IMR-90 (cell line): ENCODE measurements at regions not wholly inside any gene's neighbourhood (a gene's known extent, or its start where the extent isn't known, plus 50 kb on each side); places are given as distances from the start of the nearest gene placed in this dataset.

Source experiments
- ATAC-seq: fragments of 200-7000 bp; cut with Tn5 transposase; 2 replicates; pipeline ENCODE4 v1.9.1; 2020; ENCODE audit warnings: low read depth, mild to moderate bottlenecking, moderate library complexity
- BruUV-seq: library from RNA; stranded (reverse); fragments of 400-500 nt; replicated peaks from 2 replicates; lab custom pipeline; 2021; lab: Mats Ljungman, UMichigan
- CTCF ChIA-PET: fragments of 300-600 bp; formaldehyde crosslinking; extraction: SDS; loops from one replicate; lab custom pipeline; 2021; ENCODE audit warnings: antibody characterized with exemption; lab: Yijun Ruan, JAX
- POLR2A ChIA-PET: fragments of 300-600 bp; sonication (Branson Sonifier 250); formaldehyde crosslinking; loops from one replicate; lab custom pipeline; 2022; ENCODE audit warnings: antibody characterized with exemption; ENCODE audit not compliant: unreplicated experiment; lab: Charles Lee
- DNase-seq: peaks from one replicate; pipeline ENCODE4 v3.0.0; 2013
- H2AFZ ChIP-seq: replicated peaks from 2 replicates; pipeline ENCODE3; 2013; ENCODE audit warnings: low read length, mild to moderate bottlenecking; ENCODE audit not compliant: poor library complexity
- H2AK5ac ChIP-seq: 2 replicates; pipeline ENCODE4 v1.6.1; 2013; ENCODE audit warnings: low read depth, low read length, inconsistent platforms
- H2AK9ac ChIP-seq: replicated peaks from 2 replicates; pipeline ENCODE3; 2013; ENCODE audit warnings: mild to moderate bottlenecking, low read depth, low read length, moderate library complexity; ENCODE audit not compliant: poor library complexity
- H2BK120ac ChIP-seq: 2 replicates; pipeline ENCODE4 v1.6.1; 2013; ENCODE audit warnings: low read depth, low read length, inconsistent platforms
- H2BK15ac ChIP-seq: 3 replicates; pipeline ENCODE4 v1.6.1; 2013; ENCODE audit warnings: low read depth, low read length, inconsistent platforms
- H2BK20ac ChIP-seq: 2 replicates; pipeline ENCODE4 v1.6.1; 2013; ENCODE audit warnings: low read depth, mild to moderate bottlenecking, inconsistent platforms, low read length, moderate library complexity
- H2BK5ac ChIP-seq: 2 replicates; pipeline ENCODE4 v1.6.1; 2013; ENCODE audit warnings: mild to moderate bottlenecking, low read depth, low read length, inconsistent platforms; ENCODE audit not compliant: poor library complexity, severe bottlenecking
- H3K14ac ChIP-seq: replicated peaks from 2 replicates; pipeline ENCODE4 v1.6.1; 2013; ENCODE audit warnings: low read depth, low read length, inconsistent platforms
- H3K18ac ChIP-seq: 2 replicates; pipeline ENCODE4 v1.6.1; 2013; ENCODE audit warnings: low read depth, low read length, control low read depth
- H3K23ac ChIP-seq: 2 replicates; pipeline ENCODE4 v1.6.1; 2013; ENCODE audit warnings: low read depth, low read length, inconsistent platforms
- H3K27ac ChIP-seq: 2 replicates; pipeline ENCODE4 v1.5.1; 2013; ENCODE audit warnings: mild to moderate bottlenecking, control low read depth, low read length; ENCODE audit not compliant: insufficient read depth
- H3K27me3 ChIP-seq: 2 replicates; pipeline ENCODE4 v1.6.1; 2013; ENCODE audit warnings: low read length; ENCODE audit not compliant: control insufficient read depth, insufficient read depth
- H3K36me3 ChIP-seq: 2 replicates; pipeline ENCODE4 v1.6.1; 2013; ENCODE audit warnings: low read length, mixed read lengths; ENCODE audit not compliant: control insufficient read depth, insufficient read depth
- H3K4ac ChIP-seq: 2 replicates; pipeline ENCODE4 v1.6.1; 2013; ENCODE audit warnings: low read depth, low read length, inconsistent platforms
- H3K4me1 ChIP-seq: 2 replicates; pipeline ENCODE4 v1.6.1; 2013; ENCODE audit warnings: low read length, mixed read lengths; ENCODE audit not compliant: control insufficient read depth, insufficient read depth
- H3K4me2 ChIP-seq: 2 replicates; pipeline ENCODE4 v1.6.1; 2013; ENCODE audit warnings: low read depth, mild to moderate bottlenecking, control low read depth, low read length, moderate library complexity
- H3K4me3 ChIP-seq: 2 replicates; pipeline ENCODE4 v1.5.1; 2013; ENCODE audit warnings: low read depth, mild to moderate bottlenecking, control low read depth, low read length, moderate library complexity; ENCODE audit not compliant: insufficient read depth
- H3K56ac ChIP-seq: 2 replicates; pipeline ENCODE4 v1.6.1; 2013; ENCODE audit warnings: low read length, inconsistent platforms; ENCODE audit not compliant: insufficient read depth; ENCODE audit errors: extremely low read depth
- H3K79me1 ChIP-seq, 2 experiments: 2 replicates each; pipeline ENCODE4 v1.6.1; 2013; ENCODE audit warnings: low read length in 2 of 2, inconsistent platforms in 1 of 2, low read depth in 1 of 2
- H3K9ac ChIP-seq: 2 replicates; pipeline ENCODE4 v1.6.1; 2013; ENCODE audit warnings: low read depth, low read length, control low read depth
- H3K9me1 ChIP-seq: 2 replicates; pipeline ENCODE4 v1.6.1; 2013; ENCODE audit warnings: low read length, inconsistent platforms; ENCODE audit not compliant: insufficient read depth
- H3K9me3 ChIP-seq: 2 replicates; pipeline ENCODE4 v1.6.1; 2013; ENCODE audit warnings: low read length; ENCODE audit not compliant: control insufficient read depth, insufficient read depth
- H4K20me1 ChIP-seq: 2 replicates; pipeline ENCODE4 v1.6.1; 2013; ENCODE audit warnings: low read length, inconsistent platforms; ENCODE audit not compliant: insufficient read depth
- H4K5ac ChIP-seq: 2 replicates; pipeline ENCODE4 v1.6.1; 2013; ENCODE audit warnings: mild to moderate bottlenecking, low read depth, low read length, control low read depth
- H4K8ac ChIP-seq, 2 experiments: 2 replicates each; pipeline ENCODE4 v1.6.1; 2013; ENCODE audit warnings: low read depth in 2 of 2, low read length in 2 of 2, control low read depth in 1 of 2, inconsistent platforms in 1 of 2
- H4K91ac ChIP-seq: 2 replicates; pipeline ENCODE4 v1.6.1; 2013; ENCODE audit warnings: low read depth, low read length, inconsistent platforms; ENCODE audit not compliant: insufficient read depth
- CHD1 ChIP-seq: IDR thresholded peaks from 2 replicates; pipeline ENCODE4 v1.6.1; 2012; ENCODE audit warnings: low read depth, low read length, improper control_type of control experiment
- FOS ChIP-seq: fragments of 150-350 bp; IDR thresholded peaks from 2 replicates; pipeline ENCODE4 v1.6.1; 2016; ENCODE audit warnings: low read depth, low read length
- whole genome bisulfite sequencing, 2 experiments: methylation state at CpG; one replicate each; pipeline versions ENCODE4 v1.1.5 to v1.1.7; 2013; ENCODE audit warnings: missing lambda C conversion rate in 2 of 2; ENCODE audit not compliant: insufficient read length in 1 of 2; ENCODE audit errors: extremely low coverage in 2 of 2; 5-methylcytosine and 5-hydroxymethylcytosine counted together
- dilution Hi-C: fragments of 300-500 bp; cut with HindIII; formaldehyde crosslinking; loops from one replicate; pipeline ENCODE4 v1.14.3; 2018; ENCODE audit warnings: low sequenced_read_pairs; ENCODE audit not compliant: unreplicated experiment
- in situ Hi-C: fragments of 300-500 bp; cut with MboI; formaldehyde crosslinking; loops from 3 replicates; pipeline ENCODE4 v1.14.3; 2019; ENCODE audit warnings: low sequenced_read_pairs, inconsistent platforms, mixed read lengths
- intact Hi-C: fragments of 100-400 bp; cut with micrococcal nuclease; formaldehyde crosslinking; loops from 2 replicates; pipeline ENCODE4 v1.10.0; 2022

DNA sequence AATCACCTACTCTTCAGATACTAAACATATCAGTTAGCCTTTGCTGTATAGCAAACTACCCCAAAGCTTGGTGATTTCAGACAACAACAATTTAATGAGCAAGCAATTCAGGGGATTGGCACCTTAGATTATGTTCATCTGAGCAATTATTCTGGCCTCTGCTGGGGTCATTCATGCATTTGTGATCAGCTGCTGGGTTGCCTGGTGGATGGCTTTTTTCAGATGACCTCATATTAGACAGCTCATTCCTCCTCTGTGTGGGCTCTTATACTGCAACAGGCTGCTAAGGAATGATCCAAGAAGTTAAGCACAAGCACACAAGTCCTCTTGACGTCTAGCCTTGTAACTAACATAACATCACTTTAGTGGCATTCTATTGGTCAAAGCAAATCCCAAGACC lies 153.0 kb upstream of the PPP1R2C start:
- no peaks in the 10 kb centered on the region for H3K4me1 ChIP-seq
- no peaks in the 10 kb centered on the region for H3K9me3 ChIP-seq
- no peaks in the 10 kb centered on the region for H3K9me1 ChIP-seq
- POLR2A ChIA-PET: no interaction called here
- dilution Hi-C loops: no loop called here
- no peak overlapping the region for H2BK15ac ChIP-seq
- H3K4me3 ChIP-seq: no peak overlapping the region
- no peaks in the 10 kb centered on the region for H3K79me1 ChIP-seq
- H4K20me1 ChIP-seq: no peaks in the 10 kb centered on the region
- H4K91ac ChIP-seq: no peak overlapping the region
- no peak overlapping the region for H4K5ac ChIP-seq
- no peak overlapping the region for H3K56ac ChIP-seq
- H4K8ac ChIP-seq: no peak overlapping the region
- BruUV-seq: no TSS peak
- no peak overlapping the region for H3K4ac ChIP-seq
- no peak overlapping the region for H2AFZ ChIP-seq
- no peak overlapping the region for H2AK9ac ChIP-seq
- TF ChIP-seq FOS: no peak
- TF ChIP-seq CHD1: no peak
- ATAC-seq (no peak), DNase-seq (no peak)
- CTCF ChIA-PET: no interaction called here
- H2BK120ac ChIP-seq: no peak overlapping the region
- no peak overlapping the region for H2AK5ac ChIP-seq
- H3K27me3 ChIP-seq: no peaks in the 10 kb centered on the region
- H2BK5ac ChIP-seq: no peak overlapping the region
- in situ Hi-C loops: no loop called here
- H3K23ac ChIP-seq: no peak overlapping the region
- H3K9ac ChIP-seq: no peak overlapping the region
- WGBS, 2 experiments: no CpG with 5 or more reads among the region's 1 CpG
- no peak overlapping the region for H3K4me2 ChIP-seq
- H2BK20ac ChIP-seq: no peak overlapping the region
- H3K14ac ChIP-seq: no peak overlapping the region
- no peak overlapping the region for H3K18ac ChIP-seq
- no peaks in the 10 kb centered on the region for H3K36me3 ChIP-seq
- H3K27ac ChIP-seq: no peak overlapping the region
- intact Hi-C loops: no loop called here
